HTR-8/SVneo (cell line): ENCODE measurements at regions not wholly inside any gene's neighbourhood (a gene's known extent, or its start where the extent isn't known, plus 50 kb on each side); places are given as distances from the start of the nearest gene placed in this dataset.
"Not testable (repeated sequence)": the region's sequence is repeated elsewhere in the genome, so short reads cannot be mapped to it uniquely, and the experiment has no call there.

Source experiments
- DNase-seq: peaks from one replicate; pipeline ENCODE4 v3.0.0; 2011; ENCODE audit warnings: low spot score, mixed read lengths; ENCODE audit not compliant: insufficient read length
- FAIRE-seq: peaks from 2 replicates; lab custom pipeline; 2011; peaks lifted over from hg19 to GRCh38; lab: Jason Lieb, UNC

- DNase-seq, result no peak
- no peak for FAIRE-seq
Measured at GRCh38 chr3:84637272-84637671, 321.5 kb upstream of the CADM2 start.

GRCh38 chr3:84666468-84666867 is 292.3 kb upstream of the CADM2 start:
- no peak for FAIRE-seq
- no peak for DNase-seq

GRCh38 chr3:84679211-84679610 is 279.6 kb upstream of the CADM2 start:
- DNase-seq (no peak), FAIRE-seq (no peak)

GRCh38 chr3:84680700-84681099 is 278.1 kb upstream of the CADM2 start:
- DNase-seq, result no peak
- FAIRE-seq, result no peak

- DNase-seq (no peak), FAIRE-seq (no peak)
Measured at GRCh38 chr3:84683493-84683892, 275.3 kb upstream of the CADM2 start.

- no peak for DNase-seq
Measured at GRCh38 chr3:84685467-84685866, 273.3 kb upstream of the CADM2 start.

GRCh38 chr3:84692261-84692660 is 266.5 kb upstream of the CADM2 start:
- FAIRE-seq (no peak), DNase-seq (no peak)

More at GRCh38 chr3:84685467-84685866, 273.3 kb upstream of the CADM2 start:
- FAIRE-seq, result no peak

- DNase-seq, FAIRE-seq: not testable (repeated sequence)
Measured at GRCh38 chr3:84710288-84710687, 248.5 kb upstream of the CADM2 start.

GRCh38 chr3:84717894-84718293 is 240.9 kb upstream of the CADM2 start:
- no peak for DNase-seq
- no peak for FAIRE-seq

GRCh38 chr3:84724877-84725276 is 233.9 kb upstream of the CADM2 start:
- peak; percentile 35 for DNase-seq
- no peak for FAIRE-seq

- FAIRE-seq (no peak), DNase-seq (no peak)
Measured at GRCh38 chr3:84727616-84728015, 231.2 kb upstream of the CADM2 start.

- not testable (repeated sequence) for FAIRE-seq, DNase-seq
Measured at GRCh38 chr3:84734731-84735130, 224.1 kb upstream of the CADM2 start.

- no peak for DNase-seq
- no peak for FAIRE-seq
Measured at GRCh38 chr3:84738086-84738485, 220.7 kb upstream of the CADM2 start.

- FAIRE-seq, result no peak
- no peak for DNase-seq
Measured at GRCh38 chr3:84742915-84743425, 215.8 kb upstream of the CADM2 start.

GRCh38 chr3:84744130-84744529 is 214.7 kb upstream of the CADM2 start:
- DNase-seq (no peak), FAIRE-seq (no peak)

- no peak for FAIRE-seq
- DNase-seq, result no peak
Measured at GRCh38 chr3:84755860-84756259, 202.9 kb upstream of the CADM2 start.

GRCh38 chr3:84759361-84759760 is 199.4 kb upstream of the CADM2 start:
- FAIRE-seq (no peak), DNase-seq (no peak)

GRCh38 chr3:84772841-84773240 is 185.9 kb upstream of the CADM2 start:
- FAIRE-seq, result no peak

GRCh38 chr3:84783281-84783680 is 175.5 kb upstream of the CADM2 start:
- DNase-seq (no peak), FAIRE-seq (no peak)

More at GRCh38 chr3:84772841-84773240, 185.9 kb upstream of the CADM2 start:
- DNase-seq, result no peak

- FAIRE-seq, result no peak
Measured at GRCh38 chr3:84789961-84790360, 168.8 kb upstream of the CADM2 start.

GRCh38 chr3:84806958-84807357 is 151.8 kb upstream of the CADM2 start:
- no peak for DNase-seq
- FAIRE-seq, result no peak

More at GRCh38 chr3:84789961-84790360, 168.8 kb upstream of the CADM2 start:
- DNase-seq, result no peak

GRCh38 chr3:84820126-84820525 is 138.7 kb upstream of the CADM2 start:
- FAIRE-seq (no peak), DNase-seq (no peak)

- FAIRE-seq (no peak), DNase-seq (no peak)
Measured at GRCh38 chr3:84820906-84821305, 137.9 kb upstream of the CADM2 start.
